Nephron progenitor cell (in vitro differentiated cells): ENCODE measurements at regions not wholly inside any gene's neighbourhood (a gene's known extent, or its start where the extent isn't known, plus 50 kb on each side); places are given as distances from the start of the nearest gene placed in this dataset.

ENCODE experiments used
- DNase-seq: peaks from one replicate; pipeline ENCODE4 v3.0.0; 2021
- H3K27ac Mint-ChIP-seq: 2 replicates; pipeline ENCODE4 v1.8.0; 2021; ENCODE audit warnings: mild to moderate bottlenecking, moderate library complexity, mixed read lengths
- H3K27me3 Mint-ChIP-seq: 2 replicates; pipeline ENCODE4 v1.8.0; 2021; ENCODE audit warnings: mild to moderate bottlenecking, low read depth, mixed read lengths; ENCODE audit not compliant: poor library complexity
- H3K36me3 Mint-ChIP-seq: 2 replicates; pipeline ENCODE4 v1.8.0; 2021; ENCODE audit warnings: low read depth, mixed read lengths
- H3K4me1 Mint-ChIP-seq: 2 replicates; pipeline ENCODE4 v1.8.0; 2021; ENCODE audit warnings: mixed read lengths
- H3K4me3 Mint-ChIP-seq: 2 replicates; pipeline ENCODE4 v1.8.0; 2021; ENCODE audit warnings: mild to moderate bottlenecking, moderate library complexity, mixed read lengths
- H3K9me3 Mint-ChIP-seq: 2 replicates; pipeline ENCODE4 v1.8.0; 2021; ENCODE audit warnings: mild to moderate bottlenecking, moderate library complexity, mixed read lengths
- CTCF ChIP-seq: fragments of 200-600 bp; sonication (generic); IDR thresholded peaks from 2 replicates; pipeline ENCODE4 v1.5.0; 2021; ENCODE audit warnings: antibody characterized with exemption

GRCh38 chr4:55765070-55765469 is 54.5 kb upstream of the EXOC1L start:
- Mint-ChIP-seq H3K4me1 (peaks cover 50% of the 10 kb centered on the region), H3K9me3 (no peaks in the 10 kb centered on the region), H3K27ac (peak overlapping the region; percentile 25), H3K4me3 (no peak overlapping the region), H3K36me3 (no peaks in the 10 kb centered on the region), H3K27me3 (peaks cover 3% of the 10 kb centered on the region)
- no peak for DNase-seq
- no peak for TF ChIP-seq CTCF

GRCh38 chr4:55768291-55768690 is 51.3 kb upstream of the EXOC1L start:
- Mint-ChIP-seq H3K4me3 (no peak overlapping the region), H3K36me3 (no peaks in the 10 kb centered on the region), H3K9me3 (no peaks in the 10 kb centered on the region), H3K27ac (no peak overlapping the region), H3K4me1 (peaks cover 28% of the 10 kb centered on the region), H3K27me3 (peaks cover 3% of the 10 kb centered on the region)
- no peak for DNase-seq
- TF ChIP-seq CTCF = no peak
